ENCODE measurements at regions not wholly inside any gene's neighbourhood (a gene's known extent, or its start where the extent isn't known, plus 50 kb on each side); places are given as distances from the start of the nearest gene placed in this dataset.

DNA sequence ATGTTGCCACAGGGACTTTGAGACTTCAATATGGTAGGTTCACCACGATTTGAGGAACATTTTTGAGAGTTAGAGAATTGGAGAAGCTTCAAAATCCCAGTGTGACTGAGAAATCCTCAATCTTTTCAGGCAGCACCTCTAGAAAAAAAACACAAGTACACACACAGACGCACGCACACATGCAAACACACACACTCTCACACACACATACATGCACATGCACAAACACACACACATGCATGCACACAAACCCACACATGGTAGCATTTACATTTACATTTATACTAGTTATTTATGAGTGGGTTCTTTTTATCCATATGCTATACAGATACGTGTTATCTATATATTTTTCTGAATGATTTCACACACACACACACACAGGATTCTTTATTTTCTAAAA, 901.9 kb downstream of the GATA3 start:
- no peak overlapping the region for H3K4me3 ChIP-seq (ENCODE audit: low read length)
- DNase-seq (ENCODE audit: low read depth) = no peak
- TF ChIP-seq, protein P1, sequence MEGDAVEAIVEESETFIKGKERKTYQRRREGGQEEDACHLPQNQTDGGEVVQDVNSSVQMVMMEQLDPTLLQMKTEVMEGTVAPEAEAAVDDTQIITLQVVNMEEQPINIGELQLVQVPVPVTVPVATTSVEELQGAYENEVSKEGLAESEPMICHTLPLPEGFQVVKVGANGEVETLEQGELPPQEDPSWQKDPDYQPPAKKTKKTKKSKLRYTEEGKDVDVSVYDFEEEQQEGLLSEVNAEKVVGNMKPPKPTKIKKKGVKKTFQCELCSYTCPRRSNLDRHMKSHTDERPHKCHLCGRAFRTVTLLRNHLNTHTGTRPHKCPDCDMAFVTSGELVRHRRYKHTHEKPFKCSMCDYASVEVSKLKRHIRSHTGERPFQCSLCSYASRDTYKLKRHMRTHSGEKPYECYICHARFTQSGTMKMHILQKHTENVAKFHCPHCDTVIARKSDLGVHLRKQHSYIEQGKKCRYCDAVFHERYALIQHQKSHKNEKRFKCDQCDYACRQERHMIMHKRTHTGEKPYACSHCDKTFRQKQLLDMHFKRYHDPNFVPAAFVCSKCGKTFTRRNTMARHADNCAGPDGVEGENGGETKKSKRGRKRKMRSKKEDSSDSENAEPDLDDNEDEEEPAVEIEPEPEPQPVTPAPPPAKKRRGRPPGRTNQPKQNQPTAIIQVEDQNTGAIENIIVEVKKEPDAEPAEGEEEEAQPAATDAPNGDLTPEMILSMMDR (conservative IDR thresholded peaks at IDR 0.05; ENCODE audit: low read length) = no peak

DNA sequence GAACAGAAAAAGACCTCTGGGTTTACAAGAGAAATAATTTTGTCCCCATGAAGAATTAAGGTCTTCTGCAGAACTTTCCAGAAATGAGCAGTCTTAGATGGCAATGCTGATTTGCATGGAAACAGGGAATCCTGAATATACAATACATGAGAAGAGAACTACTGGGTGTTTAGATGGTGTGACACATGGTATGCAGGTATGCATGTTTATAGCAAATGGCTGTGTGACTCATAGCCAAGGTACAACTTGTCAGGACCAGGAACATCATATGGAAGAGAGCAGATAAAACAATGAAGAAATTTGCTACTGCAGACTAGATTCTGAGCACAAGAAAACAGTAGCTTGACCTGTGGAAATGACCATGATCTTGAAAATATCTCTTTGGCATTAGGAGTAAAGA, 907.8 kb downstream of the GATA3 start:
- TF ChIP-seq, protein P1 (conservative IDR thresholded peaks at IDR 0.05; ENCODE audit: low read length) = no peak
- H3K4me3 ChIP-seq (ENCODE audit: low read length) = no peak overlapping the region
- no peak for DNase-seq (ENCODE audit: low read depth)

DNA sequence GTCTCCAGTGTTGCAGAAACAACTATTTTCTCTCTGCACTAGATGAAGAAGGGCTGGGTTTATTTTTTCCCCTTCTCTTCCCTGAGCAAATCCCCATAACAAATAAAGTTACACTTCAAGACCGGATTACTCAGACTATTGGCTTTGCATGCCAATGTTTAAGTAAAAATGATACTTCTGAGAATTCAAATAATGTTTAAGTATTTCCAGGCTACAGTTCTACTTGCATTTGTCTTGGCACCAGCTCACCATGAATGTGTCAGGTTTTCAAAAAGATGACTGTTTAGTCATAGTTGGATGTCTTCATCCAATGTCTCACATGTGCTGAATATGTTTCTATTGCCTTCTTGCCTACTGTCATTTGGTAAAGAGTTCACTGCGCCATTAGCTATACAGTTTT, 912.6 kb downstream of the GATA3 start:
- DNase-seq (ENCODE audit: low read depth) = no peak
- TF ChIP-seq, protein P1 (conservative IDR thresholded peaks at IDR 0.05; ENCODE audit: low read length) = no peak
- no peak overlapping the region for H3K4me3 ChIP-seq (ENCODE audit: low read length)

DNA sequence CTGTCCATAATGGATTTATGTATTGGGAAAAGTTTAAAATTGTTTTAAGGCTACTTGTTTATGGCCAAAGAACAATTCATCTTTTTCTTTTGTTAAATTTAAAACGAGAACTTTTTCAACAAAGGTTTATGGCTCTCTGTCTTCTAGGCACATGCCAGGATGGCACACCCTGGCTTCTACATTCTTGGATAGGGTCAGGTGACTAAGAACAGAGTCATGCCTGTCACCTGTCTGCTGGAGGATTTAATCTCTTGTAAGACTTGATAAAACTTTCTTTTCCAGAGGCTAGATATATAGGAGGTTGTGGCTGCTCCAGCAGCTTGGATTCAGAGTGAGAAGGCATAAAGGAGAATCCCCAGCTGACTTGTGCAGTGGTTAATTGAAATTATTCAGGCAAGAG, 915.4 kb downstream of the GATA3 start:
- TF ChIP-seq, protein P1 (conservative IDR thresholded peaks at IDR 0.05; ENCODE audit: low read length) = no peak
- H3K4me3 ChIP-seq (ENCODE audit: low read length) = no peak overlapping the region

DNA sequence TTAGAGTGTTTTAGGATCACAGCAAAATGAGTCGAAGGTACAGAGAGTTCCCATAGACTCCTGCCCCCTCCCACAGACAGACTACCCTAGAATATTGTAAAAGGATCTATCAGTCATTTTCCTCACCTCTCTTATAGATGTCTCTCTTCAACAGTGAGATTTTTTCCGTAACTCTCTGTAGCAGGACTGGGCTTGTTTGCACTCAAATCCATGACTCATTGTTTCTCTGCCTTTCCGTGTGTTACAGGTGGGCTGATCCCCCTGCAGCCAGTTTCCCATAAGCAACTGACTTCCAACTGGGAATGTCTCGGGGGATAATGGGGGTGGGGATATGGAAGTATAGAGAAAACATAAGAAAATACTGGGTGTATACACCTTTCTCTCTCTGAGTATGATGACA, 921.0 kb downstream of the GATA3 start:
- DNase-seq (ENCODE audit: low read depth) = no peak
- no peak overlapping the region for H3K4me3 ChIP-seq (ENCODE audit: low read length)
- TF ChIP-seq, protein P1 (conservative IDR thresholded peaks at IDR 0.05; ENCODE audit: low read length) = no peak

More for the DNA sequence above, 915.4 kb downstream of the GATA3 start:
- DNase-seq (ENCODE audit: low read depth) = no peak

DNA sequence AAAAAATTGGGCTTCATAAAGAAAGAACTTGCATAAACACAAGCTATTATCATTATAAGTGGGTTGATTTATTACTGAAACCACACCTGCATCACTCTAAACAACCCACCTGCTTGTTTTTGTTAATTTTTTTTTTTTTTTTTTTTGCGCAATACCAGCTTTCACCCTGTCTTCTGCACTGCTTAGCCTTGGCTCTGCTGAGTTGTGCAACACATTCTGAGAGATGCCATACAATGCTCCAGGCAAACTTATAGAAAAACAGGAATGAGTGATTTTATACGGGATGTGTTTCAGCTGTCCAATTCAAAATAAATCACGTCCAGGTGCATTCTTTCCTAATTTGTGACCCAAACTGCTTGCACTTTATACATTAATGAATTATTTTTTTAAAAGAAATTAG, 923.6 kb downstream of the GATA3 start:
- H3K4me3 ChIP-seq (ENCODE audit: low read length) = no peak overlapping the region
- TF ChIP-seq, protein P1 (conservative IDR thresholded peaks at IDR 0.05; ENCODE audit: low read length) = no peak
- no peak for DNase-seq (ENCODE audit: low read depth)

DNA sequence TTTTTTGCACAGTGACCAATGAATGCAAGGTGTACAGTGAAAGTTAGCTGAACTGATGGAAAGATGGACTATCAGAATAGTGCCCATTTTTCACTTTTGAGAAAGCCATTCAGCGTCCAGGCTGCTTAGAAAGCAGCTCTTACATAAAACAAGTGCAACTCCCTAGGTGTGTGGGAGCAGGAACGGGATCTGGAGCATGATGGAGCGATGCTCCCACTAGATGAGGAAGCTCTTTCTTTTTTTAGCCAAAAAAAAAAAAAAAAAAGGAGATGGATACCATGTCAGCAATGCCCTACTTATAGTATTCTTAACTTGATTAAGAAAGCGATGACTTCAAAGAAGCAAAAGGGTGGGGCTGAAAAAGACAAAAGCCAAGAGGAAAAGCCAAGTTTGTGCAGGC, 925.5 kb downstream of the GATA3 start:
- H3K4me3 ChIP-seq (ENCODE audit: low read length) = no peak overlapping the region
- TF ChIP-seq, protein P1 (conservative IDR thresholded peaks at IDR 0.05; ENCODE audit: low read length) = no peak
- no peak for DNase-seq (ENCODE audit: low read depth)

All from AG10803 (cell line).